Transverse colon (tissue), 4 donors: ENCODE measurements at regions not wholly inside any gene's neighbourhood (a gene's known extent, or its start where the extent isn't known, plus 50 kb on each side); places are given as distances from the start of the nearest gene placed in this dataset.

Experiments
- DNase-seq: peaks from one replicate; pipeline ENCODE4 v3.0.0-alpha.2; 2019
- H3K27ac ChIP-seq, 4 donors: fragments of 200-600 bp; sonication (generic); 2 replicates each; pipeline ENCODE4 v1.5.1; 2016 to 2018; ENCODE audit warnings: inconsistent platforms in 4 of 4
- H3K27me3 ChIP-seq: fragments of 200-600 bp; sonication (generic); 2 replicates; pipeline ENCODE4 v1.5.1; 2017; ENCODE audit warnings: inconsistent platforms
- H3K36me3 ChIP-seq, 4 donors: fragments of 200-600 bp; sonication (generic); 2 replicates each; pipeline ENCODE4 v1.5.1; 2017 to 2019; ENCODE audit warnings: inconsistent platforms in 4 of 4
- H3K4me1 ChIP-seq, 4 donors: fragments of 200-600 bp; sonication (generic); 2 replicates each; pipeline ENCODE4 v1.5.1; 2017 to 2020; ENCODE audit warnings: inconsistent platforms in 4 of 4
- H3K4me3 ChIP-seq, 4 donors: fragments of 200-600 bp; sonication (generic); 1 replicate in 1 of 4; 2 replicates in 3 of 4; pipeline versions ENCODE4 v1.5.1 to v1.6.1; 2017 to 2019; ENCODE audit warnings: inconsistent platforms in 4 of 4
- H3K9me3 ChIP-seq, 2 donors: fragments of 200-600 bp; sonication (generic); 2 replicates each; pipeline ENCODE4 v1.5.1; 2017 to 2019; ENCODE audit warnings: inconsistent platforms in 2 of 2
- EP300 ChIP-seq: sonication (generic); formaldehyde crosslinking; IDR thresholded peaks from one replicate; pipeline ENCODE4 v1.6.1; 2017; ENCODE audit warnings: antibody characterized with exemption, low read depth
- POLR2A ChIP-seq: fragments of 450-650 bp; IDR thresholded peaks from one replicate; pipeline ENCODE4 v1.6.1; 2016; ENCODE audit warnings: antibody characterized with exemption, mild to moderate bottlenecking, moderate library complexity
- POLR2AphosphoS5 ChIP-seq, 3 donors: sonication (generic); formaldehyde crosslinking; IDR thresholded peaks; one replicate each; pipeline ENCODE4 v1.6.1; 2016; ENCODE audit warnings: antibody characterized with exemption in 3 of 3
- WGBS, 2 donors: methylation state at CpG; one replicate each; pipeline ENCODE4 v1.1.5; 2018; ENCODE audit warnings: low coverage in 1 of 2; 5-methylcytosine and 5-hydroxymethylcytosine counted together
- in situ Hi-C, 4 donors: fragments of 200-750 bp; cut with MboI; loops; one replicate each; pipeline versions ENCODE4 v1.15.0 to v1.15.1; 2017; ENCODE audit warnings: low sequenced_read_pairs in 3 of 4, low pct_ligation_motif_present in 1 of 4, low pct_unique_long_range_greater_than_20kb in 1 of 4
- intact Hi-C: fragments of 100-400 bp; cut with DNase I; formaldehyde crosslinking; loops from one replicate; pipeline ENCODE4 v1.15.1; 2023; ENCODE audit warnings: low total_unique reads
- TF ChIP-seq, protein P1 (sequence below), 5 experiments: fragments of 200-600 bp in 3 of 5; fragments of 450-650 bp in 2 of 5; sonication (generic) in 3 of 5; IDR thresholded peaks; 1 replicate in 2 of 5; 2 replicates in 3 of 5; pipeline ENCODE4 v1.5.1; 2016 to 2017; ENCODE audit warnings: antibody characterized with exemption in 5 of 5, inconsistent platforms in 3 of 5, mild to moderate bottlenecking in 2 of 5, moderate library complexity in 1 of 5

DNA sequence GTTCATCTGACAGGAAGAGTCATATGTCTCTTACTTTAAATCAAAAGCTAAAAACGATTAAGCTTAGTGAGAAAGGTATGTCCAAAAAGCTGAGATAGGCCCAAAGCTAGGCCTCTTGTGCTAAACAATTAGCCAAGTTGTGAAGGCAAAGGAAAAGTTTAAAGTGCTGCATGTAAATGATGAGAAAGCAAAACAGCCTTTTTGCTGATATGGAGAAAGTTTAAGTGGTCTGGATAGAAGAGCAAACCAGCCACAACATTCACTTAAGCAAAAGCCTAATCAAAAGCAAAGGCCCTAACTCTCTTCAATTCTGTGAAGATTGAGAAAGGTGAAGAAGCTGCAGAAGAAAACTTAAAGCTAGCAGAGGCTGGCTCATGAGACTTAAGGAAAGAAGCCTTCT lies 511.3 kb upstream of the FAM98A start:
- in situ Hi-C loops: no loop called here

DNA sequence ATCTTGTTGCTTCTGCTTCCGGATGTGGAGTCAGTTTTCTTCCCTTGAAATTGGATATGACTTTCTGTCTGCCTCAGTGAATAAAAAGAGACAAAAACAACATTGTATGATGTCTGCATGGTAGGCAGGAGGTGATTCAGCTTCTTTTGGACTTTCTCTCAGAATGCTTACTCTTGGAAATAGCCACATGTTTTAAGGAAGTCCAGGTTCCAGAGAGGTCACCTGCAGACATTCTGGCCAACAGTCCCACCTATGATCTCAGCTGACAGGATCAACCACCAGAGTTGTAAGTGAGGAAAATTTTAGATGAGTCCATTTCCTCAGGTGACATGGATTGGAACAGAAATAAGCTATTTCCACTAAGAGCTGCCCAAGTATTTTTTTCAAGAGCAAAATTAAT lies 508.7 kb upstream of the FAM98A start:
- Histone ChIP-seq H3K27me3 (no peaks in the 10 kb centered on the region), H3K27ac (no peak overlapping the region), H3K4me1 (peaks cover 0 to 19% (median 9%) of the 10 kb centered on the region in 4 donors), H3K36me3 (no peaks in the 10 kb centered on the region), H3K4me3 (no peak overlapping the region), H3K9me3 (no peaks in the 10 kb centered on the region)
- 86 to 93% methylated on average over 1 of the region's 1 CpG for WGBS, 2 donors
- TF ChIP-seq, protein P1, sequence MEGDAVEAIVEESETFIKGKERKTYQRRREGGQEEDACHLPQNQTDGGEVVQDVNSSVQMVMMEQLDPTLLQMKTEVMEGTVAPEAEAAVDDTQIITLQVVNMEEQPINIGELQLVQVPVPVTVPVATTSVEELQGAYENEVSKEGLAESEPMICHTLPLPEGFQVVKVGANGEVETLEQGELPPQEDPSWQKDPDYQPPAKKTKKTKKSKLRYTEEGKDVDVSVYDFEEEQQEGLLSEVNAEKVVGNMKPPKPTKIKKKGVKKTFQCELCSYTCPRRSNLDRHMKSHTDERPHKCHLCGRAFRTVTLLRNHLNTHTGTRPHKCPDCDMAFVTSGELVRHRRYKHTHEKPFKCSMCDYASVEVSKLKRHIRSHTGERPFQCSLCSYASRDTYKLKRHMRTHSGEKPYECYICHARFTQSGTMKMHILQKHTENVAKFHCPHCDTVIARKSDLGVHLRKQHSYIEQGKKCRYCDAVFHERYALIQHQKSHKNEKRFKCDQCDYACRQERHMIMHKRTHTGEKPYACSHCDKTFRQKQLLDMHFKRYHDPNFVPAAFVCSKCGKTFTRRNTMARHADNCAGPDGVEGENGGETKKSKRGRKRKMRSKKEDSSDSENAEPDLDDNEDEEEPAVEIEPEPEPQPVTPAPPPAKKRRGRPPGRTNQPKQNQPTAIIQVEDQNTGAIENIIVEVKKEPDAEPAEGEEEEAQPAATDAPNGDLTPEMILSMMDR (IDR thresholded peaks at IDR 0.05): no peak
- no peak for TF ChIP-seq POLR2AphosphoS5 (IDR thresholded peaks at IDR 0.05)
- TF ChIP-seq POLR2A: no peak
- no peak for TF ChIP-seq EP300
- in situ Hi-C loops: no loop called here
- intact Hi-C loops: no loop called here
- no peak for DNase-seq

More for the DNA sequence above, 511.3 kb upstream of the FAM98A start:
- no peaks in the 10 kb centered on the region for H3K36me3 ChIP-seq
- DNase-seq: no peak
- H3K4me1 ChIP-seq: peaks cover 0 to 26% (median 9%) of the 10 kb centered on the region in 4 donors
- intact Hi-C loops: no loop called here
- no peaks in the 10 kb centered on the region for H3K9me3 ChIP-seq
- WGBS, 2 donors: 62 to 71% methylated on average over 1 of the region's 1 CpG
- no peak overlapping the region for H3K27ac ChIP-seq
- no peaks in the 10 kb centered on the region for H3K27me3 ChIP-seq
- no peak overlapping the region for H3K4me3 ChIP-seq
- TF ChIP-seq, protein P1 (IDR thresholded peaks at IDR 0.05): no peak
- TF ChIP-seq EP300 (no peak), POLR2AphosphoS5 (IDR thresholded peaks at IDR 0.05) (no peak), POLR2A (no peak)

DNA sequence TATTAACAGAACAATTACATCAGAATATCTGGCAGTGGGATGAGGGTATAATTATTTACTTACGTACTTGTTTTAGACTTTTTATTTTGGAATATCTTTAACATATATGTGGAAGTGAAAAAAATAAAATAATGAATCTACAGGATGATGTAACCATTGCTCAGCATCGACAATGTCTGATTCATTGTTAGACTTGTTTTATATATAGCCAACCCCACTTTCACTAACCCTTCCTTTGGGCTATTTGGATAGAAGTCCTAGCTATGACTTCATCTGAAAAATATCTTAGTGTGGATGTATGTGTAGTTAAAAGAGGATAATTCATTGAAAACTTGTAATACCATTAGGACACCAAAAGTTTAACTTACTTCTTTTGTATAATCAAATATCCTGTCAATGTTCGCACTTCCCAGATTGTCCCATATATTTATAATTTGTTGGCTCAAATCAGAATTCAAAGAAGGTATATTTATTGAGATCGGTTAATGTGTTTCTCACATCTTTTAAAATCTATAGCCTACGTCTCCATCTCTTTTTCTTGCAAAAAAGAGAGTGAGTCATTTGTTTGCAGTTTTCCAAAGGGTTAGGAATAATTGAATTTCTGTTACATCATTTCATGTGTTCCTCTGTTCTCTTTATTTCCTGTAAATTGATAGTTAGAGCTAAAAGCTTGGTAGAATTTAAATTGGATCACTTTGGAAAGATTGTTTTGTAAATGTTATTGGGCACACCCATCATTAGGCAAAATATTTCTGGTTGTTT lies 506.1 kb upstream of the FAM98A start:
- 78 to 83% methylated on average over 5 of the region's 5 CpGs for WGBS, 2 donors
- Histone ChIP-seq H3K27me3 (no peaks in the 10 kb centered on the region), H3K27ac (no peak overlapping the region), H3K36me3 (no peaks in the 10 kb centered on the region), H3K9me3 (no peaks in the 10 kb centered on the region), H3K4me3 (no peak overlapping the region), H3K4me1 (peaks cover 0 to 9% (median 3%) of the 10 kb centered on the region in 4 donors)
- no peak for DNase-seq
- in situ Hi-C loops (no loop called here), intact Hi-C loops (no loop called here)
- TF ChIP-seq EP300 (no peak), POLR2AphosphoS5 (IDR thresholded peaks at IDR 0.05) (no peak), POLR2A (no peak)
- TF ChIP-seq, protein P1 (IDR thresholded peaks at IDR 0.05): no peak

DNA sequence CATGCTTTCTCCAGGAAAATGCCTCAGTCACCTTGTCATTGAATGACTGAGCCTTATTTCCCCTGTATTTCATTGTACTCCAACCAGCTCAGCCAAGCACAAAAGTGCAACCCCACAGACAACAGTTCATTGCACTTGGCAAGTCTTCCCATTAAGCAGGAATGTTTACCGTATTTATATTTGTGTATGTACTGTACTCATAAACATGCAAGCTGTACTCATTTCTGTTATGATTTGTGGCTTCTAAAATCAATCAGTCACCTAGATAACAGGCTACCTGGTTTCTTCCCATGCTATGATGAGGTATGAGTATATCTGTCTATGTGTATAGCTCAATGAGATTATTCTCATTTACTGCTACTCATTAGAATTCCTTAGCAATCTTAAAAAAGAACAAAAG lies 505.5 kb upstream of the FAM98A start:
- Histone ChIP-seq H3K9me3 (no peaks in the 10 kb centered on the region), H3K4me1 (peaks cover 0 to 3% (median under 1%) of the 10 kb centered on the region in 4 donors), H3K27ac (no peak overlapping the region), H3K27me3 (no peaks in the 10 kb centered on the region), H3K36me3 (no peaks in the 10 kb centered on the region), H3K4me3 (no peak overlapping the region)
- DNase-seq: no peak
- WGBS, 2 donors: 75% methylated on average over 1 of the region's 1 CpG
- in situ Hi-C loops (no loop called here), intact Hi-C loops (no loop called here)
- TF ChIP-seq, protein P1 (IDR thresholded peaks at IDR 0.05): no peak
- no peak for TF ChIP-seq POLR2A
- TF ChIP-seq EP300: no peak
- no peak for TF ChIP-seq POLR2AphosphoS5 (IDR thresholded peaks at IDR 0.05)
